KMS-11 (cell line): ENCODE measurements at regions not wholly inside any gene's neighbourhood (a gene's known extent, or its start where the extent isn't known, plus 50 kb on each side); places are given as distances from the start of the nearest gene placed in this dataset.

Experiments used
- H2AFZ ChIP-seq: fragments of 200-600 bp; sonication (generic); 2 replicates; pipeline ENCODE4 v1.6.1; 2016; ENCODE audit warnings: antibody characterized with exemption, mixed run types, low read depth
- H3K27ac ChIP-seq: fragments of 200-600 bp; sonication (generic); 2 replicates; pipeline ENCODE4 v1.6.1; 2016; ENCODE audit warnings: mild to moderate bottlenecking, mixed run types
- H3K27me3 ChIP-seq: fragments of 200-600 bp; sonication (generic); 2 replicates; pipeline ENCODE4 v1.6.1; 2017; ENCODE audit warnings: mild to moderate bottlenecking, low read depth, mixed run types, moderate library complexity; ENCODE audit not compliant: insufficient read depth
- H3K36me3 ChIP-seq: fragments of 200-600 bp; sonication (generic); 2 replicates; pipeline ENCODE4 v1.6.1; 2017; ENCODE audit warnings: mild to moderate bottlenecking, mixed run types; ENCODE audit not compliant: insufficient read depth
- H3K4me1 ChIP-seq: fragments of 200-600 bp; sonication (generic); 2 replicates; pipeline ENCODE4 v1.6.1; 2016; ENCODE audit warnings: mild to moderate bottlenecking, low read depth, mixed run types; ENCODE audit not compliant: poor library complexity, severe bottlenecking
- H3K4me2 ChIP-seq: fragments of 200-600 bp; sonication (generic); 2 replicates; pipeline ENCODE4 v1.7.0; 2016; ENCODE audit warnings: mild to moderate bottlenecking, mixed run types
- H3K4me3 ChIP-seq: fragments of 200-600 bp; sonication (generic); IDR thresholded peaks from 2 replicates; pipeline ENCODE4 v1.6.1; 2017; ENCODE audit warnings: low read depth, low read length, mixed read lengths; ENCODE audit not compliant: insufficient read depth
- H3K79me2 ChIP-seq: fragments of 200-600 bp; sonication (generic); 2 replicates; pipeline ENCODE4 v1.6.1; 2016; ENCODE audit warnings: low read depth, mixed run types; ENCODE audit not compliant: insufficient read depth
- H3K9ac ChIP-seq: fragments of 200-600 bp; sonication (generic); 2 replicates; pipeline ENCODE4 v1.6.1; 2016; ENCODE audit warnings: mild to moderate bottlenecking, mixed run types
- H4K20me1 ChIP-seq: fragments of 200-600 bp; sonication (generic); 2 replicates; pipeline ENCODE4 v1.6.1; 2016; ENCODE audit warnings: mild to moderate bottlenecking, mixed run types; ENCODE audit not compliant: insufficient read depth
- TF ChIP-seq, protein P1 (sequence below): fragments of 200-600 bp; sonication (generic); conservative IDR thresholded peaks from 2 replicates; pipeline ENCODE4 v1.6.1; 2017; ENCODE audit warnings: low read depth, mild to moderate bottlenecking, antibody characterized with exemption, low read length, moderate library complexity, mixed read lengths

DNA sequence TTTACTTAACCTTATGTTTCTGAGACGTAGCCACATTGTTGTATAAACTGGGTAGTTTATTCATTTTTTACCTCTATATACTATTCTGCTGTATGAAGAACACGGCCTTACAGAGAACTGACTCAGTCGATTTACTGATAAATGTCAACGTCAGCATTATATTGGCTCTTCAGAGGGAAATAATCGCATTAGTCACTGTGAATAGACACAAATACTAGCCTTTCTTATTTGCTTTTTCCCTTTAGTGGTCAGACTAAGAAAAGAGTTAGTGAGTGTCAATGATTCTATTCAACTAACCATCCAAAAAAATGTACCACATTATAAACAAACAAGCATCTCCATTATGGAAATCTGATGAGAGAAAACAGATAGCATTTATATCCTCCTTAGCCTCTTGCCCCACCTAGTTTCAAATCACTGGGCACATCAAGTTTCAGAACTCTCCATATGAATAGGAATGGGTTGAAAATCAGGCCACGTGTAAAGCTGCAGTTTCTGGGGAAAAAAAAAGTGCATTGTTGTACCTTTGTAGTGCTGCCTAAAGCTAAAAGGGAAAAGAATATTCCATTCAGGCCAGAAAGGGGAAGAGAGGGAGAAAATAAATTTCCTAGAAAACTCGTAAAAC lies 146.7 kb upstream of the VCX3A start:
- Histone ChIP-seq H3K79me2 (no peaks in the 10 kb centered on the region), H3K9ac (no peak overlapping the region), H4K20me1 (no peaks in the 10 kb centered on the region), H3K27ac (no peak overlapping the region), H3K4me1 (no peaks in the 10 kb centered on the region), H3K4me3 (no peak overlapping the region), H3K36me3 (no peaks in the 10 kb centered on the region), H3K4me2 (no peak overlapping the region), H3K27me3 (no peaks in the 10 kb centered on the region), H2AFZ (no peak overlapping the region)
- TF ChIP-seq, protein P1, sequence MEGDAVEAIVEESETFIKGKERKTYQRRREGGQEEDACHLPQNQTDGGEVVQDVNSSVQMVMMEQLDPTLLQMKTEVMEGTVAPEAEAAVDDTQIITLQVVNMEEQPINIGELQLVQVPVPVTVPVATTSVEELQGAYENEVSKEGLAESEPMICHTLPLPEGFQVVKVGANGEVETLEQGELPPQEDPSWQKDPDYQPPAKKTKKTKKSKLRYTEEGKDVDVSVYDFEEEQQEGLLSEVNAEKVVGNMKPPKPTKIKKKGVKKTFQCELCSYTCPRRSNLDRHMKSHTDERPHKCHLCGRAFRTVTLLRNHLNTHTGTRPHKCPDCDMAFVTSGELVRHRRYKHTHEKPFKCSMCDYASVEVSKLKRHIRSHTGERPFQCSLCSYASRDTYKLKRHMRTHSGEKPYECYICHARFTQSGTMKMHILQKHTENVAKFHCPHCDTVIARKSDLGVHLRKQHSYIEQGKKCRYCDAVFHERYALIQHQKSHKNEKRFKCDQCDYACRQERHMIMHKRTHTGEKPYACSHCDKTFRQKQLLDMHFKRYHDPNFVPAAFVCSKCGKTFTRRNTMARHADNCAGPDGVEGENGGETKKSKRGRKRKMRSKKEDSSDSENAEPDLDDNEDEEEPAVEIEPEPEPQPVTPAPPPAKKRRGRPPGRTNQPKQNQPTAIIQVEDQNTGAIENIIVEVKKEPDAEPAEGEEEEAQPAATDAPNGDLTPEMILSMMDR, result no peak

DNA sequence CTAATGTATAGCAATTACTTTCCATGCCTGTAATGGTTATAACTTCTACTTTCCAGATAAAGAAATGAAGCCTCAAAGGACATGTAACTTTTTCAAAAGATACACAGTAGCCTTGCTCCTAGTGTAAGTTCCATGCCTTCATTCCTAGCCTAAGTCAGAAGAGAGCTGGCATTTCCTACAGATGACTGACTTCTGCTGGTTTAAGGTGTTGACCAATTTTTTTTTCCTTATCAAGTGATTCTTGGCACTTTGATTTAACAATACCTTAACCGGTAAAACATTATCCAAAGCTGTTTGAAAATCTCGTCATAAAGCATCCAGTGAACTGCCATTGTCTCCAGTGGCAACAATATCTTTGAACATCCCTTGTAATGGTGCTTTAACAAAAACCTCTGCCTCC lies 145.1 kb upstream of the VCX3A start:
- H2AFZ ChIP-seq, result no peak overlapping the region
- H3K4me2 ChIP-seq, result no peak overlapping the region
- no peaks in the 10 kb centered on the region for H4K20me1 ChIP-seq
- no peaks in the 10 kb centered on the region for H3K27me3 ChIP-seq
- TF ChIP-seq, protein P1, result no peak
- no peak overlapping the region for H3K4me3 ChIP-seq
- H3K4me1 ChIP-seq, result no peaks in the 10 kb centered on the region
- no peak overlapping the region for H3K27ac ChIP-seq
- H3K9ac ChIP-seq, result no peak overlapping the region
- H3K36me3 ChIP-seq, result no peaks in the 10 kb centered on the region
- H3K79me2 ChIP-seq, result no peaks in the 10 kb centered on the region

DNA sequence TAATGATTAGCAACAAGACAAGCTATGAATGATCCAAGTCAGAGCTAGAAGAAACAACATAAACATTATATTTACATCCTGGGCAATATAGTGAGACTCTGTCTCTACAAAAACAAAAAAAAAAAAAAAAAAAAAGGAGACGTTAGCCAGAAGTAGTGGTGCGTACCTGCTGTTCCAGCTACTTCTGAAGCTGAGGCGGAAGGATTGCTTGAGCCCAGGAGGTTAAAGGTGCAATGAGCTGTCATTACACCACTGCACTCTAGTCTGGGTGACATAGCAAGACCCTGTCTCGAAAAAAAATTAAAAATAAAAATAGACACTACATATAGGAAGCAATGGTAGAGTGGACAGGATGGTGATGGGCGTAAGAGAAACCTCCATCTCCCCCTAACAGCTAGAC lies 144.6 kb upstream of the VCX3A start:
- Histone ChIP-seq H3K4me2 (no peak overlapping the region), H3K4me3 (no peak overlapping the region), H2AFZ (no peak overlapping the region), H4K20me1 (no peaks in the 10 kb centered on the region), H3K27me3 (no peaks in the 10 kb centered on the region), H3K9ac (no peak overlapping the region), H3K27ac (no peak overlapping the region), H3K79me2 (no peaks in the 10 kb centered on the region), H3K36me3 (no peaks in the 10 kb centered on the region), H3K4me1 (no peaks in the 10 kb centered on the region)
- TF ChIP-seq, protein P1, result no peak

DNA sequence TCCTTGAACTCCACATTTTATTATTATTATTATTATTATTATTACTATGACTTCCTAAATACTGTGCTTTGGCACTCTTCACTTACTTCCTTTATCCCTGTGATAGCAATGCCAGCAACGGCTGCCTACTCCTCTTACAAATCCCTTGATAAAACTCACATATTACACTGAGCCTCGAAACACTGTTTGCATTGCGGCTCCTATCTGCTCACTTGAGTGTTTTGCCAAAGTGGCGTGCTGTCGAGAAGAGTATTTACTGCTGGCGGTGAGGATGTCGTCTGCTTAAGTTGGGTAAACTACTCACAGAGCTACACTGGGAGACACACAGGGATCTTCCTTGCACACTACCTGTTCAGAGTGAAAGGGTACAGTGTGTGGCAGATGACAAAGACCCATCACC lies 143.4 kb upstream of the VCX3A start:
- H3K27ac ChIP-seq, result no peak overlapping the region
- no peak overlapping the region for H3K4me3 ChIP-seq
- no peaks in the 10 kb centered on the region for H3K36me3 ChIP-seq
- H3K4me1 ChIP-seq, result no peaks in the 10 kb centered on the region
- TF ChIP-seq, protein P1, result no peak
- no peaks in the 10 kb centered on the region for H4K20me1 ChIP-seq
- no peak overlapping the region for H2AFZ ChIP-seq
- H3K27me3 ChIP-seq, result no peaks in the 10 kb centered on the region
- no peak overlapping the region for H3K9ac ChIP-seq
- no peak overlapping the region for H3K4me2 ChIP-seq
- no peaks in the 10 kb centered on the region for H3K79me2 ChIP-seq
